ENCODE measurements at regions not wholly inside any gene's neighbourhood (a gene's known extent, or its start where the extent isn't known, plus 50 kb on each side); places are given as distances from the start of the nearest gene placed in this dataset.

GRCh38 chr5:79868163-79868670, 122.8 kb downstream of the MTX3 start:
- DNase-seq, result no peak

GRCh38 chr5:79865579-79865978, 125.5 kb downstream of the MTX3 start:
- DNase-seq, result no peak

GRCh38 chr5:79864364-79864763, 126.7 kb downstream of the MTX3 start:
- DNase-seq, result no peak

- DNase-seq, result no peak
Measured at GRCh38 chr5:79859588-79859987, 131.5 kb downstream of the MTX3 start.

GRCh38 chr5:79858410-79858723, 132.7 kb downstream of the MTX3 start:
- DNase-seq, result no peak

GRCh38 chr5:79857714-79858409, 133.2 kb downstream of the MTX3 start:
- DNase-seq, result peak; percentile 0

GRCh38 chr5:79856456-79857055, 134.5 kb downstream of the MTX3 start:
- DNase-seq, result no peak

GRCh38 chr5:79853676-79854418, 137.2 kb downstream of the MTX3 start:
- no peak for DNase-seq

GRCh38 chr5:79853028-79853427, 138.0 kb downstream of the MTX3 start:
- DNase-seq, result no peak

- DNase-seq, result no peak
Measured at GRCh38 chr5:79851391-79851863, 139.6 kb downstream of the MTX3 start.

GRCh38 chr5:79850941-79851340, 140.1 kb downstream of the MTX3 start:
- DNase-seq, result no peak

- DNase-seq, result no peak
Measured at GRCh38 chr5:79850316-79850822, 140.7 kb downstream of the MTX3 start.

- no peak for DNase-seq
Measured at GRCh38 chr5:79849486-79850315, 141.4 kb downstream of the MTX3 start.

Data from NCI-H2081 treated with DMSO at 0.1 percent for 48 hours (cell line).